CD1c-positive myeloid dendritic cell (primary cell): ENCODE measurements at regions not wholly inside any gene's neighbourhood (a gene's known extent, or its start where the extent isn't known, plus 50 kb on each side); places are given as distances from the start of the nearest gene placed in this dataset.
A peak's percentile ranks its signal among the peaks of the same experiment; 100 is the strongest.
"Not testable (repeated sequence)": the region's sequence is repeated elsewhere in the genome, so short reads cannot be mapped to it uniquely, and the experiment has no call there.

Experiments
- DNase-seq: peaks from one replicate; pipeline ENCODE4 v3.0.0-alpha.2; 2016; ENCODE audit errors: extremely low spot score

DNA sequence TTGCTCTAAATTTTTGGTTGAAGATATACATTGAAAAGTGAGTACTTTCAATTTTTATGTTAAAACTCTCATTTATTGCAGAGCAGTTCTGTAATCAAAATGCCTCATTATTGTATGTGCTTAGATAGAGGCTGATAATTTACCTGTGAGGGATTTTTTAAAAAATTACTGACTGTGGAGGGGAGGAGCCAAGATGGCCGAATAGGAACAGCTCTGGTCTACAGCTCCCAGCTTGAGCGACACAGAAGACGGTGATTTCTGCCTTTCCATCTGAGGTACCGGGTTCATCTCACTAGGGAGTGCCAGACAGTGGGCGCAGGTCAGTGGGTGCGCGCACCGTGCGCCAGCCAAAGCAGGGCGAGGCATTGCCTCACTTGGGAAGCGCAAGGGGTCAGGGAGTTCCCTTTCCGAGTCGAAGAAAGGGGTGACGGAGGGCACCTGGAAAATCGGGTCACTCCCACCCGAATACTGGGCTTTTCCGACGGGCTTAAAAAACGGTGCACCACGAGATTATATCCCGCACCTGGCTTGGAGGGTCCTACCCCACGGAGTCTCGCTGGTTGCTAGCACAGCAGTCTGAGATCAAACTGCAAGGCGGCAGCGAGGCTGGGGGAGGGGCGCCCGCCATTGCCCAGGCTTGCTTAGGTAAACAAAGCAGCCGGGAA is 89.4 kb downstream of the DDX11 start:
- DNase-seq, result not testable (repeated sequence)

DNA sequence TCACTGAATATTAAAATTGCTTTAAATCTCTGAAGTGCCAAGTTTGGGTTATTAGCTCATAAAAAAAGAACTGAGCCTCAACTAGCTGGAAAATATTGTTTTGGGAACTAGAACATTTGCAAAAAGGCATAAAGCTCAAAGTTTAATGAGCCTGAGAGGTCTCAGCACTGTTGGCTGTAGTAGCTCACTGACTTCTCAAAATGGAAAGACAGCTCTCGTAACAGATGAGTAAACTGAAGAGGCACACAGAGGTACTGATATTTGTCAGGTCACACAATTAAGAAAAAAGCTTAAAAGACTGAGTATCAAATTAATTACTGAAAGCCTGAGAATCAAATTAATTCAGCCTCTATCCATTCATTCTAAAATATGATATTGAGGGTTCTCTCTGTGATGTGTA is 100.6 kb downstream of the DDX11 start:
- DNase-seq, result not testable (repeated sequence)

DNA sequence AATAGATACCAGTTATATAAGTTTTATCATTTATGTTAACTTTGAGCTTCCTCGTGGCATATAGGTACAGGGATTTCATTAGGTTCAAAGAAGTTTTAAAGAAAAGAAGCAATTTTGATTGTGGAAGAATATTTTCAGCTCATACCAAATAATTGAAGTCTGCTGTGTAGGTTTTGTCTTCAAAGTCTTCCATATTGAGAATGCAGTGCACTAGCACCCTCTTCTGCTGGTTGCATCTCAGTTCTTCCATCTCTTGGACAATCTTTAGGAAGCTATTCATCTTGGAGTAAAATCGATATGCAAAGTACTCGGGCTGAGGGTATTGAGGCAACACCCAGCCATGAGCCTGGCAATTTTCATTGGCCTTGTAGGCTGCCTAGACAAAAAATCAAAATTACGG is 103.9 kb downstream of the DDX11 start:
- DNase-seq, result not testable (repeated sequence)

DNA sequence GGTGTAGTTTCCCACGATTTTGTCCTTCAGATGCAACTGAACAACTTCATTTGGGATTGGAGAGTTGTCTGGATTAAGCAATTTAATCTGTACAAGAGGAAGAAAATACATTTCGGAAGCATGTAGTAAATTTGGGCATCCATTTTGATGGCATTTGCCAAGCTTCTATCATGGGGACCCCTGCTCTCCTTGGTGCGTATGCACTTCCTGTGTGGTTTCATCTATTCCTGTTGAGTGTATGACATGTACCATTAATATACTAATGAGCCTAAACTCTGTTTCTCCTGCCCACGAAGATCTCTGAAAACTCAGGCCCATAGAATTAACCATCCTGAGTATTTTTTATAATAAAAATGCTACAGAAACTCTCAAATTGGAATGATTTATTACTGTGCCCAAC is 105.2 kb downstream of the DDX11 start:
- DNase-seq, result not testable (repeated sequence)

DNA sequence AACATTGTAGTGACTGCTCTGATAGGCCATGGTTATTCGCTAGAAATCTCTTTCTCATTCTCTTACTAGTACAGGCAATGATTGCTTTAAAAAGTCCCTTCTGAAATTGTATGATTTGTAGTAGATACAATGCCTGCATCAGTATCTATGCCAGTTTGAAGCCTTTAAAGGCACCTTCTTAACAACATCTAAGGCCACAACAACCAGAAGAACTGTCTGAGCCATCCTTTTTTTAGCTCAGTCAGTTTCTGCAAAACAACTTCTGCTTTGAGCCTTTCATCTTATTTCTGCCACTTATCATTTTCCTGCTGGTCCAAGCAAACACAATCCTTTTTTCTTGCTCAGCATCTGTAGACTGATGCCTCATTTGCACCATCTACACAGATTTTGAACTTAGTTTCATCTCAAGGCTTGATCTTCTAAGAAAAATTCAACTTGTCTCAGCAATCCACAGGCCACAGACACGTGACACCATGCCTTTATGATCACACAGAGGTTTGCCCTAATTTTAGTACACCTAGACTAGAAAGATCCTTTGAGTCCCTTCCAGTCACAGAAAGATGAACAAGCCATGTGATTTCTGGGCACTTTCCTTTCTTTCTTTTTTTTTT is 106.1 kb downstream of the DDX11 start:
- DNase-seq, result not testable (repeated sequence)

DNA sequence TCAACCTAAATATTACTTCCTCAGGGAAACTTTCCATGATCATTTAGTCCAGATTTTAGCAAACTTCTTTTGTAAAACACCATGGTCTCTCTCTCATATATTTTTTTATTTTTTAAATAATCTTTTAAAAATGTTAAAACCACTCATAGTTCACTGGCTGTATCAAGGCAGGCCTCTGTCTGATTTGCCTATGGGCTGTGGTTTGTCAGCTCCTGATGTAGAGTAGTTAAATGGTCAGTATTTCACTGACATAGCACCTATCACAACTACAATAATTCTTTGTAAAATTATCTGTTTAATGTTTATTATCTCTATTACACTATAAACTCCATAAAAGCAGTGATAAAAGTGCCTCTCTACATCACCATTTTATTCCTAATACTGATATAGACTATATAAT is 108.9 kb downstream of the DDX11 start:
- not testable (repeated sequence) for DNase-seq

DNA sequence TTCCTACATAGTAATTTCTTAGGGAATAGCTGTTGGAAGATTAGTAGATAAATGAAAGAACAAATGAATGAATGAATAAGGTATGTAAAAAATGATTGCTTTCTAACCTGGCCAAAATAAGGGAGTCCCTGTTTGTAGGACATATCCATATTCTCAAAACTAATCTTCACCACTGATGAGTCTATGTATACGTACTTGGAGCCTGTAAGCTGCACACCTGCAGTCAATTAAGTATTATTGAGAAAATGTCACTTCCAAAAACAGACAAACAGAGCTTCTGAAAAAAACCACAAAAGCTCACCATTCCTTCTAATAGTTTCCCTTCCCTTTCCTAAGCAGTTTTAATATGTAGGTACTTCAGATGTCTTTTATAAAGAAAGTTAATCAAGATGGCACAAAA is 109.4 kb downstream of the DDX11 start:
- DNase-seq, result not testable (repeated sequence)

DNA sequence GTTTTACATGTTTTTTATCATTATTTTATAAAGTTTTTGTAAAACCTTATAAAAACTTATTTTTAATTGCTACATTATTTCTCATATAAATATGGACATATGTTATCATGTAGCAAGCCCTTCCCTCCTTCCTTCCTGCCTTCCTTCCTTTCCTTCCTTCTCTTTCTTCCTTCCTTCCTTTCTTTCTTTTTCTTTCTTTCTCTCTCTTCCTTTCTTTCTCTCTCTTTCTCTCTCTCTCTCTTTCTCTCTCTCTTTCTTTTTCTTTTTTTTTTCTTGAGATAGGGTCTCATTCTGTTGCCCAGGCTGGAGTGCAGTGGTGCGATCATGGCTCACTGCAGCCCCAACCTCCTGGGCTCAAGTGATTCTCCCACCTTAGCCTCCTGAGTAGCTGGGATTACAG is 110.2 kb downstream of the DDX11 start:
- not testable (repeated sequence) for DNase-seq

DNA sequence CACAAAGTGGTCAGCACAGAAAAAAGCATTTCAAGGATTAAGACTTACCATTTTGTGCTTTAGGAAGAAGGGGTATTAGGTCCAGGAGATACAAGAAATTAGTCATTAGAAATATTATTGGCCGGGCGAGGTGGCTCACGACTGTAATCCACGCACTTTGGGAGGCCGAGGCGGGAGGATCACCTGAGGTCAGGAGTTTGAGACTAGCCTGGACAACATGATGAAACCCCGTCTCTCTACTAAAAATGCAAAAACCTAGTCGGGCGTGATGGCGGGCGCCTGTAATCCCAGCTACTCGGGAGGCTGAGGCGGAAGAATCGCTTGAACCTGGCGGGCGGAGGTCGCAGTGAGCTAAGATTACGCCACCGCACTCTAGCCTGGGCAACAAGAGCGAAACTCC is 111.0 kb downstream of the DDX11 start:
- not testable (repeated sequence) for DNase-seq

DNA sequence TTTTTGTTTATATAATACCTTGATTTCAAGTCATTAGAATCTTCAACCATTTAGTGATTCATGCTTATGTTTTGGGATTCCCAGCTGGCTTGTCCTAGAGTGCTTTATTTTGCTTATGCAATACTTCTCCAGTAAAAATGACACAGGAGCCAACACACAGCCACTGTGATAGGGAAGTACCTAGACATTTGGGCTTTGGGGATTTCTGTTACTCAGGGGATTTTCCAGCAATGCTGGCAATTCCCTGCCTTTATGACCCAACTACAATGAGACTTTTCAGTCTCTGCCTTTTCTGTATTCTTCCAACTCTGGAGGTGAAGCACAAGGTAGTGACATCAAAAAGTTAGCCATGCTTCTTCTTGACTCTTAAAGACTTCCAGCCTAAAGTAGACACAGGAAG is 119.0 kb downstream of the DDX11 start:
- DNase-seq, result not testable (repeated sequence)

DNA sequence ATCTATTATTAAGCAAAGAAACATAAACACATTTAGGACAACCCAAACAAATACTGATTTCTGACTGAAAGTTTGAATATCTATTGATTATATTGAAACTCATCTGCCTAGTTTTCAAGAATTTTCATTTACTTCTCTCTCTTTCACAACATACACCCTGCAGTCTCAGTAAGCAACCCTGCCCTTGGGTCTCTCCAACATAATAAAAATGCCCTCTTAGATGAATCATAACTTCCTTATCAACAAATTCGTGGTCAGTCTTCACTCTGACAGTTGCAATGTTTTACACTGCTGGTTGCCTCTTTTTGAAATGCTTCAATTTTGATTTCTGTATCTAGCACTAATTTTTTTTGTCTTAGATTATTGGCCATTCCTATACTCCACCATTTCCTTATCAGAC is 122.0 kb downstream of the DDX11 start:
- not testable (repeated sequence) for DNase-seq

DNA sequence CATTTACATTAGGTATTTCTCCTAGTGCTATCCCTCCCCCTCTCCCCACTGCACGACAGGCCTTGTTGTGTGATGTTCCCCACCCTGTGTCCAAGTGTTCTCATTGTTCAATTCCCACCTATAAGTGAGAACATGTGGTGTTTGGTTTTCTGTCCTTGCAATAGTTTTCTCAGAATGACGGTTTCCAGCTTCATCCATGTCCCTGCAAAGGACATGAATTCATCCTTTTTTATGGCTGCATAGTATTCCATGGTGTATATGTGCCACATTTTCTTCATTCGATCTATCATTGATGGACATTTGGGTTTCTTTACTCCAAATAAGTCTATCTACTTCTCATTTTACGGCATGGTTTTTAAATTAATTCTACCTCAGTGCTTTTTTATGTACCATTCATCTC is 125.8 kb downstream of the DDX11 start:
- DNase-seq, result not testable (repeated sequence)

DNA sequence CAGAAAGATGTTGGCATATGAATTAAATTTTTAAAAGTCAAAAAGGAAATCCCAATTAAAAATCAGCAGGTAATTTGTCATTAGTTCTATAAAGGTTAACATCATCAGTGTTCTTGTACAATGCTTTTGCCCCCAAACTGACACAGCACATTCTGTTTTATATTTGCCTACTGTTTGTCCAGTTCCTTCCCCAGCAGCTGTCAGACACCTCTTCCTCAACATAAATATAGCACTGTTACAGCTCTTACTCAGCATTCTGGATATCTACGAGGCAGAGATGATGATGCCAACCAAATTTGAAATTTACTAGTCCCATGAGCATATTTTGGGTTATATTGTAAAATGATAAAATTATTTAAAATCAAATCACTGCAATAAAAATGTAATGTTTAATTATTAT is 124.6 kb downstream of the SINHCAF start:
- no peak for DNase-seq

DNA sequence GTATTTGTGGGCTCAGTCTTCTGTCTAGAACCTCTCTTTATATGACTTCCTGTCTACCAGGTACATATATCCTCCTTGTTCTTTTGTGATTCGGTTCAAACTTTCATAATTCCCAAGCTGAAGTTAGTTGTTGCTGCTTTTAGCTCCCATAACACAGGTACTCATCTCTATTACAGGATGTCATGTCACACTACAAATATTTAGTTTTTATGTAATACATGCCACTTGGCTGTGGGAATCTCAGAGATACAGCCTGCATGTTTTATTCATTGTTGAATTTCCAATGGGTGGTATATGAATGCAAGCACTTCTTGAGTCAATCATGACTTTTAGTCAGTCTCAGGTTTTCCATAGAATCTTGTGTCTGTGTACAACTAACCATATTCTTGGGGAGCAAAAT is 122.7 kb downstream of the SINHCAF start:
- no peak for DNase-seq

DNA sequence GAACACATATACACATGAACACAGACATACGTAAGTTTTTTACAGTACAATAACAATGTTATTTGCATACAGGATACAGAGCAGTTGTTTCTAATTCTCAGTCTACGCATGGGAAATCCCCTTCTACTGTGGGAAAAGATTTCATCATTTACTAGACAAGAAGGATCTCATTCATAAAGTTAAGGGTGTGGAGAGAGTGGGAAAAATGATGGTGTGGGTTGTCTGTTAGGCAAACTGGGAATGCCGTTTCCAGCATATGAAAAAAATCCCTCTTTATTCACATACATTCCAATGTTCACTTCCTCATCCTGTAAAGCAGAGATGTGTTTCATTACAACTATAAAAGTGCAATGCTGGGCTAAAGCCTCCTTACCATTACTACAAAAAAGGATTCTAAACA is 120.9 kb downstream of the SINHCAF start:
- peak; percentile 10 for DNase-seq

DNA sequence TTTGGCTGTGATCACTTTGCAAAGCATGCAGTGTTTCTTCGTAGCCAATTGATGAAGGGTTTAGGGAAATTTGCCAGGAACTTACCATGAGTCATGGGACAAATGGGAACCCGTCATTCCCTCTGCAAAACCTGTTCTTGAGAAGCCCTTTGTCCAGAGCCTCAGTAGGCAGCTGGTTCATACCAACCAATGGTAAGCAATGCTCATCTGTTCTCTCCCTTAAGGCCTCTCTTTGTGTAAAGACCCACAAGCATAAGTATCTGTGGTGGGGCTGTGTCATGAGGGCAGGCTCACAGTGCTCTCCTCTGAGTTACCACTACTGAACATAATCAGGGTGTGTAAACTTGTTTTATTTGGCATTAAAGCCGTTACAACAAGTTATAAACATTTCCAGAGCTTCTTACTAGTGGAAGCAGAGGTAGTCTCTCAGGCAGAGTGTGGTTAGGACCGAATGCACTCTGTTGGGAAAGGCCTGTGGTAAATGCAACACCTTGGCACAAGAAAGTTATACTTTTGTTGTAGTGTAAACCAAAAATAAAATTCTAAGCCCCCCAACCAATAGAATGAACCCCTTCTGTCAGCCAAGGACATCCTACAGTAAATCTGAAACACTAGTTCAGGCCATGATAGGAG is 119.8 kb downstream of the SINHCAF start:
- DNase-seq, result no peak

DNA sequence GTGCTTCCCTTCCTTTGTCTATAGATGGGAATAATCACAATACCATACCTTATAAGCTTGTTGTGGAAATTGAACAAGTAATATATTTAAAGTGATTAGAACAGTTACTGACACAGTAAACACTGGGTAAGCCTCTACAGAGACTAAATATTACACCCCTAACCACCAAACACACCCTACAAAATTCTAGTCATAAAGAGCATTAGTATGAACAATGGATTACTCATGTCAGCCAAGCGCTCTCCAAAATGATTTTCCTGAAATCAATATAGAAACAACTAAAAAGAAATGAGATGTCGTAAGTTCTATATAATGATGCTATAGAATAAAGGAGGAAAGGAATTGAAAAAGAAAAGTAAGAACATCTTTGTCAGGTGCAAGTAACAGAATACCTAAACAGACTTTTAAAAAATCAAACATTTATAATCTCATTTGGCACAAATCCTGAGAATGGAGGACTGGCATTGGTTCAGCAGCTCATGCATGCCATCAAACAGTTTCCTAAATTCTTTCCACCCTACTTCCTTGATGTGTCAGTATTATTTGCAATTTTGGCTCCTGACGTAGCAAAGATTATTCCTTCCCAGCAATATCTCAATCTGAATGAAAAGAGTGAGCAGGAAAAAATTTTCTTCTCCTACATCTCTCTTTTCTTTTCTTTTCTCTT is 118.0 kb downstream of the SINHCAF start:
- no peak for DNase-seq

DNA sequence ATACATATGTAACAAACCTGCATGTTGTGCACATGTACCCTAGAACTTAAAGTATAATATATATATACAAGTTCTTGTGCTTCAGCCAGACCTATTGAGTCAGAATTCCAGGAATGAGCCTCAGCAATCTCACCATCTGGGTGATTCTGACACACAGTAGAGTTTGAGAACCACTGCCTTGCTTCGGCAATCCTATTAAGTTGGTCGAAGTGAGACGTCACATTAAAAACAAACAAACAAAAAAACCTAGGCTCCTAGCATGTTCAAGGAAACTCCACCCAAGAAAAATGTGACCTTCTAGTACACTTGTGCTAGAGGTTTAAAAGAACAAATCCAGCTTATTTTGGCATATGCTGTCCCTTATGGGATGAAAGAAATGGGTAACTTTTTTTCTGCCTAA is 115.8 kb downstream of the SINHCAF start:
- no peak for DNase-seq

DNA sequence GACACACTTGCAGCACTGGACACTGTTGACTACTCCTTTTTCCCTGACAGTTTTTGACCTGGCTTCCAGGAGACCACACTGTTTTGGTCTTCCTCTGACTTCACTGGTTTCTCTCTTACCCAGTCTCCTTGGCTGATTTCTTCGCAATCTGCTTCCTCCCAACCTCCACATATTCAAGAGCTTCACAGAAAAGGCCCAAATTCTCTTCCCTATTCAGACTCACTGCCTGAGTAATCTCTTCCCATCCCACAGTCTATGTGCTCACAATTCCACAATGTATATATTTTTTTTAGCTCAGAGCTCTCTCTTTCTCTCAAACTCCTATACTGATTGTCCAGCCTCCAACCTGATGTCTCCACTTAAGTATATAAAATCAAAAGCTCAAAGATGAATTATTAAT is 115.4 kb downstream of the SINHCAF start:
- DNase-seq, result no peak

DNA sequence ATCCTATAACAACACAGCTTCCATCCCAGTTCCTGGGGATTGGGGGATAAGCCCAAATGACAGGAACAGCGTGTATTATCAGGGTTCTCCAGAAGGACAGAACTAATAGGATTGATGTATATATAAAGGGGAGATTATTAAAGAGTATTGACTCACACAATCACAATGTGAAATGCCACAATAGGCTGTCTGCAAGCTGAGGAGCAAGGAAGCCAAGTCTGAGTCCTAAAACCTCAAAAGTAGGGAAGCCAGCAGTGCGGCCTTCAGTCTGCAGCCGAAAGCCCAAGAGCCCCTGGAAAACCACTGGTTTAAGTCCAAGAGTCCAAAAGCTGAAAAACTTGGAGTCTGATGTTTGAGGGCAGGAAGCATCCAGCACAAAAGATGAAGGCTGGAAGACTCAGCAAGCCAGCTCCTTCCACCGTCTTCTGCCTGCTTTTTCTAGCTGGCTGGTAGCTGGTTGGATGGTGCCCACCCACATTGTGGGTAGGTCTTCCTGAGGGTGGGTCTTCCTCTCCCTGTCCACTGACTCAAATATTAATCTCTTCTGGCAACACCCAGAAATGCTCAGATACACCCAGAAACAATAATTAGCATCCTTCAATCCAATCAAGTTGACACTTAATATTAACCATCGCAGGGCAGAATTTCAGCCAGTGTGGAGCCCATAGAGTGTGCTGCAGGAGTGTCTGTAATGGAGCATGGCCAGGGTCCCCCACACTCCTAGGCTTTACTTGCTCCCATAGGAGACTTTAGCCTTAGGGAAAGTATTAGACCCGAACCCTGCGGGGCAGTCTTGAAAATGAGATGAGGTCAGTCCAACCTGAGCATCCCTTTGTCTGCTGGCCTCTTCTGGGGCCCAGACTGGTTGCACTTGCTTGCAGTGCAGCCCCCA is 111.1 kb downstream of the SINHCAF start:
- DNase-seq, result no peak

DNA sequence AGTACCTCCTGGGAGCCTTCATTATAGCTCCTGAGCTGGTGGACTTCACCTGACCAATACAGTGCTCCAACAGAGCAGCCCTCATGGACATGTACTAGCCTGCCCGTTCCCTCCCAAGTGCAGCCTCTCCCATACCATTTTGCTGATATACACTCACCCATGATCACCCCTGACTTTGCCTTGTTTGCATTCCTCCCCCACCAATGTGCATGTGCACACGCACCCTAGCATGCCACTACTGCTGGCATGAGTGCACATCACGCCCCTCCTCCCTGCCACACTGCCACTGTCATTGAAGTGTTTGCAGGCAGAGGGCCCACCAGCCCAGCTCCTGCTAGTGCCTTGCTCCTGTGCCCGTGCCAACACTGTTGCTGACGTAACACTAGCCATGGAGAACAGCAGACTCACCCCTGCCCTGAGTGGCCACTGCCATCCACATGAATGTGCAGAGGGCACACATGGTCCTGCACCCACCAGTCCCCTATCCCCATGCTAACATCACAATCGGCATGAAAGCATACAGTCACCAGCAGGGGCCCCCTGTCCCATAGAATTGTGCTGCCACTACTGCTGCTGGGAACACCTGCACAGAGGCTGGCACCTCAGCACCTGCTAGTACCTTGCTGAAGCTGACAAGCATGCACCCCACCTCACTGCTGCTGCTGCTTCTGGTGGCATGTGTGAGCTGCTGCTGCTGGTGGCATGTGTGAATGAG is 110.3 kb downstream of the SINHCAF start:
- no peak for DNase-seq
